B cell (primary cell): ENCODE measurements at regions not wholly inside any gene's neighbourhood (a gene's known extent, or its start where the extent isn't known, plus 50 kb on each side); places are given as distances from the start of the nearest gene placed in this dataset.

ENCODE experiments used
- ATAC-seq: fragments of 200-7000 bp; cut with Tn5 transposase; one replicate; pipeline ENCODE4 v1.10.0; 2021; ENCODE audit warnings: low read depth, mild to moderate bottlenecking, moderate number of reproducible peaks, moderate library complexity
- CTCF ChIA-PET: fragments of 350-600 bp; sonication (Branson Sonifier 250); formaldehyde crosslinking; loops from one replicate; lab custom pipeline; 2021; ENCODE audit warnings: antibody characterized with exemption, inconsistent platforms; lab: Charles Lee
- POLR2A ChIA-PET: fragments of 350-600 bp; sonication (Branson Sonifier 250); formaldehyde crosslinking; loops from one replicate; lab custom pipeline; 2021; ENCODE audit warnings: antibody characterized with exemption; lab: Charles Lee
- DNase-seq: peaks from one replicate; pipeline ENCODE4 v3.0.0; 2013
- H2AFZ ChIP-seq: 2 replicates; pipeline ENCODE4 v1.6.1; 2012; ENCODE audit warnings: mild to moderate bottlenecking, low read depth, low read length; ENCODE audit not compliant: insufficient read depth, poor library complexity, severe bottlenecking
- H3K27ac ChIP-seq, 2 donors: 1 replicate in 1 of 2; 2 replicates in 1 of 2; pipeline ENCODE4 v1.5.1; 2012 to 2013; ENCODE audit warnings: low read length in 2 of 2, mild to moderate bottlenecking in 2 of 2, moderate library complexity in 1 of 2
- H3K27me3 ChIP-seq, 4 experiments: fragments of 200-600 bp in 1 of 4; sonication (generic) in 1 of 4; replicated peaks in 1 of 4; 1 replicate in 2 of 4; 2 replicates in 2 of 4; pipeline versions ENCODE4 v1.6.1 to v1.7.0; 2013 to 2016; ENCODE audit warnings: low read length in 3 of 4, mild to moderate bottlenecking in 2 of 4, mixed read lengths in 1 of 4, moderate library complexity in 1 of 4; ENCODE audit not compliant: insufficient read depth in 4 of 4, control insufficient read depth in 3 of 4; ENCODE audit errors: control extremely low read depth in 1 of 4
- H3K36me3 ChIP-seq, 2 experiments: replicated peaks in 1 of 2; 1 replicate in 1 of 2; 2 replicates in 1 of 2; pipeline versions ENCODE4 v1.6.1 to v1.7.1; 2013; ENCODE audit warnings: low read length in 1 of 2; ENCODE audit not compliant: insufficient read depth in 2 of 2, control insufficient read depth in 1 of 2; ENCODE audit errors: control extremely low read depth in 1 of 2, extremely low read depth in 1 of 2
- H3K4me1 ChIP-seq, 2 donors: fragments of 200-600 bp in 1 of 2; sonication (generic) in 1 of 2; 1 replicate in 1 of 2; 2 replicates in 1 of 2; pipeline versions ENCODE4 v1.5.1 to v1.6.1; 2013 to 2017; ENCODE audit warnings: low read length in 2 of 2; ENCODE audit not compliant: control insufficient read depth in 2 of 2, insufficient read depth in 2 of 2
- H3K4me2 ChIP-seq: replicated peaks from 2 replicates; pipeline ENCODE3; 2012; ENCODE audit warnings: mild to moderate bottlenecking, low read depth, low read length; ENCODE audit not compliant: poor library complexity, severe bottlenecking
- H3K4me3 ChIP-seq, 5 experiments: fragments of 200-600 bp in 1 of 5; sonication (generic) in 1 of 5; 1 replicate in 3 of 5; 2 replicates in 2 of 5; pipeline versions ENCODE4 v1.5.1 to v1.7.0; 2011 to 2016; ENCODE audit warnings: low read length in 4 of 5, mild to moderate bottlenecking in 4 of 5, low read depth in 2 of 5, control low read depth in 1 of 5, moderate library complexity in 1 of 5; ENCODE audit not compliant: insufficient read depth in 1 of 5; ENCODE audit errors: control extremely low read depth in 1 of 5, extremely low read depth in 1 of 5
- H3K79me2 ChIP-seq: fragments of 200-600 bp; sonication (generic); one replicate; pipeline ENCODE4 v1.6.0; 2016; ENCODE audit warnings: low read length; ENCODE audit not compliant: control insufficient read depth, insufficient read depth
- H3K9ac ChIP-seq: fragments of 200-600 bp; sonication (generic); 2 replicates; pipeline ENCODE4 v1.6.1; 2017; ENCODE audit warnings: mild to moderate bottlenecking, low read length, moderate library complexity
- H3K9me3 ChIP-seq, 3 donors: one replicate each; pipeline versions ENCODE4 v1.6.1 to v1.7.1; 2013; ENCODE audit warnings: low read length in 2 of 3; ENCODE audit not compliant: control insufficient read depth in 2 of 3, insufficient read depth in 1 of 3; ENCODE audit errors: control extremely low read depth in 1 of 3
- H4K20me1 ChIP-seq: 2 replicates; pipeline ENCODE4 v1.6.0; 2012; ENCODE audit warnings: mild to moderate bottlenecking, low read length; ENCODE audit not compliant: insufficient read depth, control insufficient read depth, poor library complexity, severe bottlenecking
- H3K27ac Mint-ChIP-seq: one replicate; pipeline ENCODE4 v1.8.0; 2021; ENCODE audit warnings: mixed read lengths
- H3K27me3 Mint-ChIP-seq: one replicate; pipeline ENCODE4 v1.8.0; 2021; ENCODE audit warnings: mixed read lengths
- H3K4me1 Mint-ChIP-seq: one replicate; pipeline ENCODE4 v1.8.0; 2021; ENCODE audit warnings: mixed read lengths
- H3K4me3 Mint-ChIP-seq: one replicate; pipeline ENCODE4 v1.8.0; 2021; ENCODE audit warnings: mixed read lengths
- H3K9me3 Mint-ChIP-seq: one replicate; pipeline ENCODE4 v1.8.0; 2022; ENCODE audit warnings: mixed read lengths; ENCODE audit not compliant: insufficient read depth
- CTCF ChIP-seq: fragments of 200-600 bp; IDR thresholded peaks from one replicate; pipeline ENCODE4 v1.8.0; 2022; ENCODE audit warnings: antibody characterized with exemption, mild to moderate bottlenecking
- EZH2 ChIP-seq: IDR thresholded peaks from 2 replicates; pipeline ENCODE4 v1.6.1; 2012; ENCODE audit warnings: borderline replicate concordance, low read depth, mild to moderate bottlenecking, moderate library complexity, low read length; ENCODE audit not compliant: insufficient read depth, poor library complexity, severe bottlenecking
- WGBS: methylation state at CpG from one replicate; pipeline ENCODE4 v1.1.5; 2013; ENCODE audit warnings: missing lambda C conversion rate; ENCODE audit not compliant: insufficient coverage; 5-methylcytosine and 5-hydroxymethylcytosine counted together
- intact Hi-C: fragments of 100-400 bp; cut with micrococcal nuclease; formaldehyde crosslinking; loops from one replicate; pipeline ENCODE4 v1.10.0; 2022

- H3K27ac Mint-ChIP-seq = no peak overlapping the region
- Histone ChIP-seq H3K4me2 (no peak overlapping the region), H3K27me3 (no peaks in the 10 kb centered on the region), H3K9ac (no peak overlapping the region), H2AFZ (no peak overlapping the region), H3K36me3 (no peaks in the 10 kb centered on the region), H3K79me2 (no peaks in the 10 kb centered on the region), H3K4me1 (no peaks in the 10 kb centered on the region), H3K27ac (no peak overlapping the region), H3K9me3 (peaks cover 0 to 3% (median 0%) of the 10 kb centered on the region in 3 donors), H3K4me3 (no peak overlapping the region), H4K20me1 (no peaks in the 10 kb centered on the region)
- H3K9me3 Mint-ChIP-seq = no peaks in the 10 kb centered on the region
- ATAC-seq = no peak
- H3K27me3 Mint-ChIP-seq = no peaks in the 10 kb centered on the region
- no CpG with 5 or more reads among the region's 2 CpGs for WGBS
- H3K4me1 Mint-ChIP-seq = no peaks in the 10 kb centered on the region
- ChIA-PET CTCF (no interaction called here), POLR2A (no interaction called here)
- intact Hi-C loops = no loop called here
- no peak for TF ChIP-seq EZH2
- TF ChIP-seq CTCF = no peak
- H3K4me3 Mint-ChIP-seq = no peak overlapping the region
- no peak for DNase-seq
Measured at GRCh38 chr2:34345030-34345429, 745.9 kb upstream of the FAM98A start.

- intact Hi-C loops = no loop called here
- WGBS = no CpG with 5 or more reads among the region's 1 CpG
- H3K27ac ChIP-seq = no peak overlapping the region
Measured at GRCh38 chr2:34340307-34340706, 741.2 kb upstream of the FAM98A start.

More at GRCh38 chr2:34340307-34340706, 741.2 kb upstream of the FAM98A start:
- Mint-ChIP-seq H3K9me3 (no peaks in the 10 kb centered on the region), H3K4me1 (no peaks in the 10 kb centered on the region), H3K27me3 (no peaks in the 10 kb centered on the region), H3K27ac (no peak overlapping the region), H3K4me3 (no peak overlapping the region)
- TF ChIP-seq CTCF (no peak), EZH2 (no peak)
- no peak overlapping the region for H2AFZ ChIP-seq
- ATAC-seq (no peak), DNase-seq (no peak)
- H3K9ac ChIP-seq = no peak overlapping the region
- no peaks in the 10 kb centered on the region for H3K9me3 ChIP-seq
- H3K36me3 ChIP-seq = no peaks in the 10 kb centered on the region
- H4K20me1 ChIP-seq = no peaks in the 10 kb centered on the region
- no peaks in the 10 kb centered on the region for H3K4me1 ChIP-seq
- no peaks in the 10 kb centered on the region for H3K27me3 ChIP-seq
- H3K4me2 ChIP-seq = no peak overlapping the region
- ChIA-PET POLR2A (no interaction called here), CTCF (no interaction called here)
- no peak overlapping the region for H3K4me3 ChIP-seq
- no peaks in the 10 kb centered on the region for H3K79me2 ChIP-seq
